ENCODE measurements at regions not wholly inside any gene's neighbourhood (a gene's known extent, or its start where the extent isn't known, plus 50 kb on each side); places are given as distances from the start of the nearest gene placed in this dataset.

- DNase-seq (no peak), ATAC-seq (ENCODE audit: low FRiP score) (no peak)
- no peak overlapping the region for H3K4me3 ChIP-seq (ENCODE audit: low read length in 2 of 2)
- 90% methylated on average over 6 of the region's 6 CpGs for WGBS, 2 donors
- no peaks in the 10 kb centered on the region for H3K36me3 ChIP-seq (ENCODE audit: control insufficient read depth in 1 of 2, insufficient read depth in 2 of 2, low read length in 1 of 2)
- no peaks in the 10 kb centered on the region for H3K9me3 ChIP-seq (ENCODE audit: control insufficient read depth, low read length)
- no peaks in the 10 kb centered on the region for H3K4me1 ChIP-seq (ENCODE audit: control insufficient read depth in 1 of 2, insufficient read depth in 2 of 2, low read length in 2 of 2)
- intact Hi-C loops (cut with DNase I), result no loop called here
- H3K27ac ChIP-seq (ENCODE audit: low read depth in 1 of 2, low read length in 2 of 2), result no peak overlapping the region
- no peaks in the 10 kb centered on the region for H3K27me3 ChIP-seq (ENCODE audit: control insufficient read depth in 1 of 2, insufficient read depth in 2 of 2, low read length in 1 of 2)
Measured at GRCh38 chr1:212532469-212533147, 76.0 kb upstream of the ATF3 start.

- Histone ChIP-seq H3K9me3 (ENCODE audit: control insufficient read depth, low read length) (no peaks in the 10 kb centered on the region), H3K4me3 (ENCODE audit: low read length in 2 of 2) (no peak overlapping the region), H3K27me3 (ENCODE audit: control insufficient read depth in 1 of 2, insufficient read depth in 2 of 2, low read length in 1 of 2) (no peaks in the 10 kb centered on the region), H3K4me1 (ENCODE audit: control insufficient read depth in 1 of 2, insufficient read depth in 2 of 2, low read length in 2 of 2) (no peaks in the 10 kb centered on the region), H3K36me3 (ENCODE audit: control insufficient read depth in 1 of 2, insufficient read depth in 2 of 2, low read length in 1 of 2) (no peaks in the 10 kb centered on the region), H3K27ac (ENCODE audit: low read depth in 1 of 2, low read length in 2 of 2) (no peak overlapping the region)
- WGBS, 2 donors, result 93 to 96% methylated on average over 3 of the region's 3 CpGs
- intact Hi-C loops (cut with DNase I), result no loop called here
- DNase-seq (no peak), ATAC-seq (ENCODE audit: low FRiP score) (no peak)
Measured at GRCh38 chr1:212533148-212533517, 75.4 kb upstream of the ATF3 start.

GRCh38 chr1:212536586-212536985, 72.0 kb upstream of the ATF3 start:
- no peak for ATAC-seq (ENCODE audit: low FRiP score)
- no peaks in the 10 kb centered on the region for H3K9me3 ChIP-seq (ENCODE audit: control insufficient read depth, low read length)
- no peak overlapping the region for H3K27ac ChIP-seq (ENCODE audit: low read depth in 1 of 2, low read length in 2 of 2)
- H3K36me3 ChIP-seq (ENCODE audit: control insufficient read depth in 1 of 2, insufficient read depth in 2 of 2, low read length in 1 of 2), result no peaks in the 10 kb centered on the region
- DNase-seq, result no peak
- 86 to 95% methylated on average over 6 of the region's 6 CpGs for WGBS, 2 donors
- H3K4me3 ChIP-seq (ENCODE audit: low read length in 2 of 2), result no peak overlapping the region
- no peaks in the 10 kb centered on the region for H3K27me3 ChIP-seq (ENCODE audit: control insufficient read depth in 1 of 2, insufficient read depth in 2 of 2, low read length in 1 of 2)
- no peaks in the 10 kb centered on the region for H3K4me1 ChIP-seq (ENCODE audit: control insufficient read depth in 1 of 2, insufficient read depth in 2 of 2, low read length in 2 of 2)
- intact Hi-C loops (cut with DNase I), result no loop called here

GRCh38 chr1:212537610-212538009, 71.0 kb upstream of the ATF3 start:
- Histone ChIP-seq H3K36me3 (ENCODE audit: control insufficient read depth in 1 of 2, insufficient read depth in 2 of 2, low read length in 1 of 2) (no peaks in the 10 kb centered on the region), H3K4me3 (ENCODE audit: low read length in 2 of 2) (no peak overlapping the region), H3K4me1 (ENCODE audit: control insufficient read depth in 1 of 2, insufficient read depth in 2 of 2, low read length in 2 of 2) (no peaks in the 10 kb centered on the region), H3K27ac (ENCODE audit: low read depth in 1 of 2, low read length in 2 of 2) (no peak overlapping the region), H3K27me3 (ENCODE audit: control insufficient read depth in 1 of 2, insufficient read depth in 2 of 2, low read length in 1 of 2) (no peaks in the 10 kb centered on the region), H3K9me3 (ENCODE audit: control insufficient read depth, low read length) (no peaks in the 10 kb centered on the region)
- 0 to 48% methylated on average over 1 of the region's 1 CpG for WGBS, 2 donors
- ATAC-seq (ENCODE audit: low FRiP score) (no peak), DNase-seq (no peak)
- intact Hi-C loops (cut with DNase I), result no loop called here

- intact Hi-C loops (cut with DNase I), result loop anchor here in 1 of 2 donors (5.0 kb wide), 1 partner anchor 53 kb away; no protein-coding TSS in a partner anchor
- H3K27me3 ChIP-seq (ENCODE audit: control insufficient read depth in 1 of 2, insufficient read depth in 2 of 2, low read length in 1 of 2), result no peaks in the 10 kb centered on the region
- no peak overlapping the region for H3K4me3 ChIP-seq (ENCODE audit: low read length in 2 of 2)
- H3K36me3 ChIP-seq (ENCODE audit: control insufficient read depth in 1 of 2, insufficient read depth in 2 of 2, low read length in 1 of 2), result no peaks in the 10 kb centered on the region
- H3K9me3 ChIP-seq (ENCODE audit: control insufficient read depth, low read length), result no peaks in the 10 kb centered on the region
- no peak overlapping the region for H3K27ac ChIP-seq (ENCODE audit: low read depth in 1 of 2, low read length in 2 of 2)
- WGBS, 2 donors, result 79 to 82% methylated on average over 6 of the region's 6 CpGs
- DNase-seq, result no peak
- no peak for ATAC-seq (ENCODE audit: low FRiP score)
- H3K4me1 ChIP-seq (ENCODE audit: control insufficient read depth in 1 of 2, insufficient read depth in 2 of 2, low read length in 2 of 2), result no peaks in the 10 kb centered on the region
Measured at GRCh38 chr1:212539737-212540430, 68.7 kb upstream of the ATF3 start.

- ATAC-seq (ENCODE audit: low FRiP score), result no peak
- H3K27me3 ChIP-seq (ENCODE audit: control insufficient read depth in 1 of 2, insufficient read depth in 2 of 2, low read length in 1 of 2), result no peaks in the 10 kb centered on the region
Measured at GRCh38 chr1:212542761-212543187, 65.8 kb upstream of the ATF3 start.

GRCh38 chr1:212544110-212544509, 64.5 kb upstream of the ATF3 start:
- no peaks in the 10 kb centered on the region for H3K27me3 ChIP-seq (ENCODE audit: control insufficient read depth in 1 of 2, insufficient read depth in 2 of 2, low read length in 1 of 2)
- H3K4me1 ChIP-seq (ENCODE audit: control insufficient read depth in 1 of 2, insufficient read depth in 2 of 2, low read length in 2 of 2), result no peaks in the 10 kb centered on the region
- no peak overlapping the region for H3K27ac ChIP-seq (ENCODE audit: low read depth in 1 of 2, low read length in 2 of 2)
- intact Hi-C loops (cut with DNase I), result loop anchor here in 1 of 2 donors (5.0 kb wide), 1 partner anchor 57 kb away; no protein-coding TSS in a partner anchor
- 66 to 74% methylated on average over 1 of the region's 1 CpG for WGBS, 2 donors
- DNase-seq (no peak), ATAC-seq (ENCODE audit: low FRiP score) (no peak)
- H3K4me3 ChIP-seq (ENCODE audit: low read length in 2 of 2), result no peak overlapping the region
- H3K36me3 ChIP-seq (ENCODE audit: control insufficient read depth in 1 of 2, insufficient read depth in 2 of 2, low read length in 1 of 2), result no peaks in the 10 kb centered on the region
- H3K9me3 ChIP-seq (ENCODE audit: control insufficient read depth, low read length), result no peaks in the 10 kb centered on the region

More at GRCh38 chr1:212542761-212543187, 65.8 kb upstream of the ATF3 start:
- Histone ChIP-seq H3K36me3 (ENCODE audit: control insufficient read depth in 1 of 2, insufficient read depth in 2 of 2, low read length in 1 of 2) (no peaks in the 10 kb centered on the region), H3K27ac (ENCODE audit: low read depth in 1 of 2, low read length in 2 of 2) (no peak overlapping the region), H3K9me3 (ENCODE audit: control insufficient read depth, low read length) (no peaks in the 10 kb centered on the region), H3K4me1 (ENCODE audit: control insufficient read depth in 1 of 2, insufficient read depth in 2 of 2, low read length in 2 of 2) (no peaks in the 10 kb centered on the region), H3K4me3 (ENCODE audit: low read length in 2 of 2) (no peak overlapping the region)
- intact Hi-C loops (cut with DNase I), result loop anchor here in 1 of 2 donors (5.0 kb wide), 1 partner anchor 55 kb away; no protein-coding TSS in a partner anchor
- DNase-seq, result no peak
- 83 to 87% methylated on average over 5 of the region's 5 CpGs for WGBS, 2 donors

- Histone ChIP-seq H3K27ac (ENCODE audit: low read depth in 1 of 2, low read length in 2 of 2) (no peak overlapping the region), H3K4me3 (ENCODE audit: low read length in 2 of 2) (no peak overlapping the region), H3K27me3 (ENCODE audit: control insufficient read depth in 1 of 2, insufficient read depth in 2 of 2, low read length in 1 of 2) (no peaks in the 10 kb centered on the region), H3K4me1 (ENCODE audit: control insufficient read depth in 1 of 2, insufficient read depth in 2 of 2, low read length in 2 of 2) (no peaks in the 10 kb centered on the region), H3K9me3 (ENCODE audit: control insufficient read depth, low read length) (no peaks in the 10 kb centered on the region), H3K36me3 (ENCODE audit: control insufficient read depth in 1 of 2, insufficient read depth in 2 of 2, low read length in 1 of 2) (no peaks in the 10 kb centered on the region)
- peak; percentile 48 for ATAC-seq (ENCODE audit: low FRiP score)
- intact Hi-C loops (cut with DNase I), result no loop called here
- DNase-seq, result no peak
- WGBS, 2 donors, result 86 to 91% methylated on average over 5 of the region's 5 CpGs
Measured at GRCh38 chr1:212545941-212546635, 62.5 kb upstream of the ATF3 start.
